ENCODE measurements at regions not wholly inside any gene's neighbourhood (a gene's known extent, or its start where the extent isn't known, plus 50 kb on each side); places are given as distances from the start of the nearest gene placed in this dataset.
A peak's percentile ranks its signal among the peaks of the same experiment; 100 is the strongest.

- peaks cover 58% of the 10 kb centered on the region for H3K4me1 Mint-ChIP-seq
- Histone ChIP-seq H3K79me2 (ENCODE audit: control insufficient read depth, insufficient read depth, low read length) (peaks cover 8% of the 10 kb centered on the region), H3K4me3 (ENCODE audit: control extremely low read depth in 1 of 5, extremely low read depth in 1 of 5, insufficient read depth in 1 of 5, low read depth in 2 of 5, low read length in 4 of 5) (no peak overlapping the region), H3K4me1 (ENCODE audit: control insufficient read depth in 2 of 2, insufficient read depth in 2 of 2, low read length in 2 of 2) (peaks cover 70 to 87% of the 10 kb centered on the region in 2 donors), H3K36me3 (replicated peaks in 1 of 2; ENCODE audit: control extremely low read depth in 1 of 2, control insufficient read depth in 1 of 2, extremely low read depth in 1 of 2, insufficient read depth in 2 of 2, low read length in 1 of 2) (peaks cover 0 to 7% of the 10 kb centered on the region in 2 experiments), H3K27ac (ENCODE audit: low read length in 2 of 2) (no peak overlapping the region), H4K20me1 (ENCODE audit: control insufficient read depth, insufficient read depth, low read length, poor library complexity, severe bottlenecking) (peaks cover 4% of the 10 kb centered on the region), H3K4me2 (replicated peaks; ENCODE audit: low read depth, low read length, poor library complexity, severe bottlenecking) (peak overlapping the region; percentile 83), H3K9ac (ENCODE audit: low read length) (no peak overlapping the region), H3K9me3 (ENCODE audit: control extremely low read depth in 1 of 3, control insufficient read depth in 2 of 3, insufficient read depth in 1 of 3, low read length in 2 of 3) (peaks cover 0 to 3% (median 0%) of the 10 kb centered on the region in 3 donors), H3K27me3 (replicated peaks in 1 of 4; ENCODE audit: control extremely low read depth in 1 of 4, control insufficient read depth in 3 of 4, insufficient read depth in 4 of 4, low read length in 3 of 4) (peaks cover 0 to 17% (median 0%) of the 10 kb centered on the region in 4 experiments), H2AFZ (ENCODE audit: insufficient read depth, low read depth, low read length, poor library complexity, severe bottlenecking) (no peak overlapping the region)
- peak overlapping the region; percentile 83 for H3K4me3 Mint-ChIP-seq
- DNase-seq: no peak
- ATAC-seq (ENCODE audit: low read depth): no peak
- WGBS (ENCODE audit: insufficient coverage): no CpG with 5 or more reads among the region's 2 CpGs
- intact Hi-C loops (cut with micrococcal nuclease): no loop called here
- H3K27me3 Mint-ChIP-seq: no peaks in the 10 kb centered on the region
- H3K27ac Mint-ChIP-seq: peak overlapping the region; percentile 74
- TF ChIP-seq EZH2 (IDR thresholded peaks at IDR 0.05; ENCODE audit: borderline replicate concordance, insufficient read depth, low read depth, low read length, poor library complexity, severe bottlenecking) (no peak), CTCF (IDR thresholded peaks at IDR 0.05) (no peak)
- H3K9me3 Mint-ChIP-seq (ENCODE audit: insufficient read depth): no peaks in the 10 kb centered on the region
- CTCF ChIA-PET: interaction anchor here (0.9 to 2.0 kb wide), 2 partner anchors 86 to 128 kb away, joined by 3 to 6 read pairs; no protein-coding TSS in a partner anchor
- POLR2A ChIA-PET: interaction anchor here (0.8 kb wide), 1 partner anchor 95 kb away, joined by 3 read pairs; no protein-coding TSS in a partner anchor
Observed at GRCh38 chr5:124652514-124652819, 94.0 kb downstream of the ZNF608 start.

- peaks cover 0 to 3% (median 0%) of the 10 kb centered on the region in 3 donors for H3K9me3 ChIP-seq (ENCODE audit: control extremely low read depth in 1 of 3, control insufficient read depth in 2 of 3, insufficient read depth in 1 of 3, low read length in 2 of 3)
- peak overlapping the region; percentile 74 for H3K27ac Mint-ChIP-seq
- H3K4me3 Mint-ChIP-seq: peak overlapping the region; percentile 83
- peaks cover 4% of the 10 kb centered on the region for H4K20me1 ChIP-seq (ENCODE audit: control insufficient read depth, insufficient read depth, low read length, poor library complexity, severe bottlenecking)
- peaks cover 64% of the 10 kb centered on the region for H3K4me1 Mint-ChIP-seq
- H3K9me3 Mint-ChIP-seq (ENCODE audit: insufficient read depth): no peaks in the 10 kb centered on the region
- H2AFZ ChIP-seq (ENCODE audit: insufficient read depth, low read depth, low read length, poor library complexity, severe bottlenecking): peak overlapping the region; percentile 70
- no peak for TF ChIP-seq EZH2 (IDR thresholded peaks at IDR 0.05; ENCODE audit: borderline replicate concordance, insufficient read depth, low read depth, low read length, poor library complexity, severe bottlenecking)
- no peak for TF ChIP-seq CTCF (IDR thresholded peaks at IDR 0.05)
- peaks cover 0 to 21% (median 0%) of the 10 kb centered on the region in 4 experiments for H3K27me3 ChIP-seq (replicated peaks in 1 of 4; ENCODE audit: control extremely low read depth in 1 of 4, control insufficient read depth in 3 of 4, insufficient read depth in 4 of 4, low read length in 3 of 4)
- ChIA-PET CTCF (interaction anchor here (0.6 to 2.0 kb wide), 5 partner anchors 37 to 250 kb away, joined by 3 to 6 read pairs (median 3); no protein-coding TSS in a partner anchor), POLR2A (interaction anchor here (0.6 to 1.0 kb wide), 3 partner anchors 95 to 242 kb away, joined by 3 read pairs; no protein-coding TSS in a partner anchor)
- peak overlapping the region; percentile 62 to 68 for H3K27ac ChIP-seq (ENCODE audit: low read length in 2 of 2)
- under 1% methylated on average over 51 of the region's 54 CpGs for WGBS (ENCODE audit: insufficient coverage)
- peak overlapping the region; percentile 32 to 65 (median 59) for H3K4me3 ChIP-seq (ENCODE audit: control extremely low read depth in 1 of 5, extremely low read depth in 1 of 5, insufficient read depth in 1 of 5, low read depth in 2 of 5, low read length in 4 of 5)
- no peaks in the 10 kb centered on the region for H3K27me3 Mint-ChIP-seq
- H3K79me2 ChIP-seq (ENCODE audit: control insufficient read depth, insufficient read depth, low read length): peaks cover 8% of the 10 kb centered on the region
- peak; percentile 73 for DNase-seq
- peak; percentile 37 for ATAC-seq (ENCODE audit: low read depth)
- H3K4me1 ChIP-seq (ENCODE audit: control insufficient read depth in 2 of 2, insufficient read depth in 2 of 2, low read length in 2 of 2): peaks cover 74 to 90% of the 10 kb centered on the region in 2 donors
- peak overlapping the region; percentile 70 for H3K9ac ChIP-seq (ENCODE audit: low read length)
- peaks cover 0 to 11% of the 10 kb centered on the region in 2 experiments for H3K36me3 ChIP-seq (replicated peaks in 1 of 2; ENCODE audit: control extremely low read depth in 1 of 2, control insufficient read depth in 1 of 2, extremely low read depth in 1 of 2, insufficient read depth in 2 of 2, low read length in 1 of 2)
- intact Hi-C loops (cut with micrococcal nuclease): no loop called here
- peak overlapping the region; percentile 83 for H3K4me2 ChIP-seq (replicated peaks; ENCODE audit: low read depth, low read length, poor library complexity, severe bottlenecking)
Observed at GRCh38 chr5:124651663-124652513, 94.6 kb downstream of the ZNF608 start.
